Loucy (cell line): ENCODE measurements at regions not wholly inside any gene's neighbourhood (a gene's known extent, or its start where the extent isn't known, plus 50 kb on each side); places are given as distances from the start of the nearest gene placed in this dataset.

Experiments
- CTCF ChIP-seq: fragments of 200-600 bp; sonication (generic); conservative IDR thresholded peaks from 2 replicates; pipeline ENCODE4 v1.5.1; 2014; ENCODE audit warnings: mild to moderate bottlenecking, antibody characterized with exemption, low read length
- EZH2phosphoT487 ChIP-seq: fragments of 200-600 bp; IDR thresholded peaks from 2 replicates; pipeline ENCODE4 v1.6.1; 2018; ENCODE audit warnings: antibody characterized with exemption, mild to moderate bottlenecking, moderate library complexity, borderline replicate concordance

GRCh38 chr5:158011422-158011821 is 152.5 kb upstream of the CLINT1 start:
- TF ChIP-seq CTCF (no peak), EZH2phosphoT487 (no peak)
